H1 (cell line): ENCODE measurements at regions not wholly inside any gene's neighbourhood (a gene's known extent, or its start where the extent isn't known, plus 50 kb on each side); places are given as distances from the start of the nearest gene placed in this dataset.

Source experiments
- CTCF ChIA-PET: fragments of 300-600 bp; sonication (Branson Sonifier 250); formaldehyde crosslinking; loops from one replicate; lab custom pipeline; 2021; ENCODE audit not compliant: partially characterized antibody; lab: Charles Lee
- POLR2A ChIA-PET: fragments of 300-600 bp; sonication (Branson Sonifier 250); formaldehyde crosslinking; loops from one replicate; lab custom pipeline; 2021; ENCODE audit warnings: inconsistent platforms; ENCODE audit not compliant: partially characterized antibody; lab: Charles Lee
- DNase-seq, 2 experiments: peaks; one replicate each; pipeline versions ENCODE4 v3.0.0 to v3.0.0-alpha.2; 2010 to 2022; ENCODE audit warnings: low spot score in 2 of 2, low read depth in 1 of 2, mixed read lengths in 1 of 2
- FAIRE-seq: peaks from 2 replicates; lab custom pipeline; 2011; peaks lifted over from hg19 to GRCh38; lab: Jason Lieb, UNC
- H2AFZ ChIP-seq: 2 replicates; pipeline ENCODE4 v1.8.1; 2012; ENCODE audit warnings: low read length, inconsistent platforms
- H2AK5ac ChIP-seq: 2 replicates; pipeline ENCODE4 v1.6.1; 2013; ENCODE audit warnings: low read depth, low read length
- H2BK120ac ChIP-seq: replicated peaks from 2 replicates; pipeline ENCODE3; 2013; ENCODE audit warnings: low read depth, low read length, inconsistent platforms
- H2BK12ac ChIP-seq: 2 replicates; pipeline ENCODE4 v1.6.1; 2013; ENCODE audit warnings: low read depth, low read length
- H2BK15ac ChIP-seq: 2 replicates; pipeline ENCODE4 v1.6.1; 2013; ENCODE audit warnings: low read length
- H2BK20ac ChIP-seq: 2 replicates; pipeline ENCODE4 v1.6.1; 2013; ENCODE audit warnings: low read length
- H2BK5ac ChIP-seq: 2 replicates; pipeline ENCODE4 v1.6.1; 2013; ENCODE audit warnings: low read depth, low read length
- H3K14ac ChIP-seq: 2 replicates; pipeline ENCODE4 v1.6.1; 2013; ENCODE audit warnings: inconsistent platforms; ENCODE audit not compliant: insufficient read length
- H3K18ac ChIP-seq: 2 replicates; pipeline ENCODE4 v1.6.1; 2013; ENCODE audit warnings: low read length; ENCODE audit errors: extremely low read depth
- H3K23ac ChIP-seq: 2 replicates; pipeline ENCODE4 v1.6.1; 2013; ENCODE audit warnings: inconsistent platforms; ENCODE audit not compliant: insufficient read length
- H3K23me2 ChIP-seq: 2 replicates; pipeline ENCODE4 v1.6.1; 2013; ENCODE audit warnings: low read depth, low read length
- H3K27ac ChIP-seq: 2 replicates; pipeline ENCODE4 v1.6.1; 2011; ENCODE audit warnings: low read depth, low read length, inconsistent platforms
- H3K27me3 ChIP-seq, 4 experiments: replicated peaks in 1 of 4; 1 replicate in 1 of 4; 2 replicates in 3 of 4; pipeline versions ENCODE4 v1.6.1 to v1.8.1; 2011 to 2013; ENCODE audit warnings: low read length in 3 of 4, mild to moderate bottlenecking in 3 of 4, inconsistent platforms in 2 of 4, mixed read lengths in 2 of 4, moderate library complexity in 1 of 4; ENCODE audit not compliant: control insufficient read depth in 3 of 4, insufficient read depth in 3 of 4; ENCODE audit errors: extremely low read depth in 1 of 4
- H3K36me3 ChIP-seq, 4 experiments: 2 replicates each; pipeline versions ENCODE4 v1.6.1 to v1.8.1; 2011 to 2013; ENCODE audit warnings: mild to moderate bottlenecking in 4 of 4, low read length in 3 of 4, moderate library complexity in 2 of 4, control low read depth in 1 of 4, inconsistent platforms in 1 of 4; ENCODE audit not compliant: insufficient read depth in 4 of 4, control insufficient read depth in 2 of 4
- H3K4ac ChIP-seq: replicated peaks from 2 replicates; pipeline ENCODE3; 2013; ENCODE audit warnings: low read length, low read depth, mixed read lengths, inconsistent platforms; ENCODE audit not compliant: insufficient read length
- H3K4me1 ChIP-seq, 4 experiments: replicated peaks in 1 of 4; 1 replicate in 1 of 4; 2 replicates in 3 of 4; pipeline versions ENCODE4 v1.6.1 to v1.8.1; 2011 to 2013; ENCODE audit warnings: low read length in 3 of 4, inconsistent platforms in 2 of 4, mixed read lengths in 1 of 4; ENCODE audit not compliant: insufficient read depth in 4 of 4, control insufficient read depth in 3 of 4
- H3K4me2 ChIP-seq, 2 experiments: 2 replicates each; pipeline versions ENCODE4 v1.6.1 to v1.8.1; 2011 to 2013; ENCODE audit warnings: low read depth in 2 of 2, low read length in 2 of 2, control low read depth in 1 of 2, inconsistent platforms in 1 of 2, mild to moderate bottlenecking in 1 of 2; ENCODE audit not compliant: insufficient read depth in 1 of 2
- H3K4me3 ChIP-seq, 4 experiments: fragments of 200-600, 300-600 bp in 1 of 4; sonication (generic), shearing (Covaris generic), sonication (Bioruptor Twin) in 1 of 4; 2 replicates each; pipeline versions ENCODE4 v1.5.1 to v1.8.1; 2011 to 2016; ENCODE audit warnings: low read length in 4 of 4, low read depth in 3 of 4, control low read depth in 2 of 4, inconsistent platforms in 2 of 4, mild to moderate bottlenecking in 2 of 4, mixed read lengths in 1 of 4, moderate library complexity in 1 of 4; ENCODE audit not compliant: insufficient read depth in 2 of 4; ENCODE audit errors: extremely low read depth in 1 of 4
- H3K56ac ChIP-seq: replicated peaks from 2 replicates; pipeline ENCODE3; 2013; ENCODE audit warnings: low read depth, mild to moderate bottlenecking, mixed read lengths, low read length, inconsistent platforms; ENCODE audit not compliant: insufficient read length
- H3K79me1 ChIP-seq: 2 replicates; pipeline ENCODE4 v1.6.1; 2013; ENCODE audit warnings: low read depth, low read length, control low read depth
- H3K79me2 ChIP-seq, 2 experiments: 2 replicates each; pipeline versions ENCODE4 v1.6.1 to v1.8.1; 2012 to 2013; ENCODE audit warnings: low read length in 2 of 2, mild to moderate bottlenecking in 2 of 2, inconsistent platforms in 1 of 2; ENCODE audit not compliant: insufficient read depth in 2 of 2, control insufficient read depth in 1 of 2
- H3K9ac ChIP-seq, 4 experiments: replicated peaks in 1 of 4; 1 replicate in 1 of 4; 2 replicates in 3 of 4; pipeline versions ENCODE4 v1.6.1 to v1.8.1; 2011 to 2013; ENCODE audit warnings: low read depth in 3 of 4, low read length in 3 of 4, control low read depth in 2 of 4, mild to moderate bottlenecking in 2 of 4, moderate library complexity in 2 of 4, inconsistent platforms in 1 of 4; ENCODE audit errors: extremely low read depth in 1 of 4
- H3K9me3 ChIP-seq, 2 experiments: 2 replicates each; pipeline versions ENCODE4 v1.6.1 to v1.8.1; 2012 to 2013; ENCODE audit warnings: mild to moderate bottlenecking in 2 of 2, moderate library complexity in 2 of 2, control low read depth in 1 of 2, inconsistent platforms in 1 of 2, low read depth in 1 of 2, low read length in 1 of 2, mixed read lengths in 1 of 2; ENCODE audit not compliant: insufficient read depth in 2 of 2
- H4K20me1 ChIP-seq, 2 experiments: replicated peaks in 1 of 2; 2 replicates each; pipeline versions ENCODE3 to v1.8.1; 2011 to 2013; ENCODE audit warnings: inconsistent platforms in 2 of 2, low read length in 2 of 2, mild to moderate bottlenecking in 1 of 2; ENCODE audit not compliant: insufficient read depth in 2 of 2, control insufficient read depth in 1 of 2
- H4K5ac ChIP-seq: 2 replicates; pipeline ENCODE4 v1.6.1; 2013; ENCODE audit warnings: low read length, low read depth, mixed read lengths, inconsistent platforms; ENCODE audit not compliant: insufficient read length
- H4K8ac ChIP-seq: 2 replicates; pipeline ENCODE4 v1.8.0; 2013; ENCODE audit warnings: mild to moderate bottlenecking, moderate library complexity, low read length, inconsistent platforms; ENCODE audit not compliant: insufficient read depth; ENCODE audit errors: extremely low read depth
- H4K91ac ChIP-seq: replicated peaks from 2 replicates; pipeline ENCODE3; 2013; ENCODE audit warnings: low read length, mixed read lengths, inconsistent platforms; ENCODE audit not compliant: insufficient read length
- BRCA1 ChIP-seq: IDR thresholded peaks from 2 replicates; pipeline ENCODE4 v1.6.1; 2012; ENCODE audit warnings: low read depth, low read length, improper control_type of control experiment
- CEBPB ChIP-seq: IDR thresholded peaks from 2 replicates; pipeline ENCODE4 v1.6.1; 2012; ENCODE audit warnings: low read depth, low read length
- CHD2 ChIP-seq: IDR thresholded peaks from 2 replicates; pipeline ENCODE4 v1.6.1; 2012; ENCODE audit warnings: low read length, improper control_type of control experiment
- EGR1 ChIP-seq: IDR thresholded peaks from 2 replicates; pipeline ENCODE4 v1.6.1; 2011; ENCODE audit warnings: low read depth, low read length, borderline replicate concordance
- JUN ChIP-seq: IDR thresholded peaks from 2 replicates; pipeline ENCODE4 v1.6.1; 2011; ENCODE audit warnings: low read depth, mild to moderate bottlenecking, improper control_type of control experiment, low read length
- KDM1A ChIP-seq: fragments of 200-600, 300-600 bp; sonication (generic); IDR thresholded peaks from 2 replicates; pipeline ENCODE4 v1.7.1; 2016; ENCODE audit warnings: mild to moderate bottlenecking, low read length, borderline replicate concordance
- NANOG ChIP-seq: IDR thresholded peaks from 2 replicates; pipeline ENCODE4 v1.6.1; 2011; ENCODE audit warnings: low read length, low read depth, mild to moderate bottlenecking, inconsistent platforms; ENCODE audit not compliant: insufficient read depth, poor library complexity, severe bottlenecking
- SAP30 ChIP-seq: fragments of 300-600 bp; sonication (generic); IDR thresholded peaks from 2 replicates; pipeline ENCODE4 v1.7.1; 2012; ENCODE audit warnings: low read length, moderate library complexity, mild to moderate bottlenecking, inconsistent platforms; ENCODE audit not compliant: insufficient read depth, insufficient replicate concordance
- SP1 ChIP-seq: IDR thresholded peaks from 2 replicates; pipeline ENCODE4 v1.6.1; 2011; ENCODE audit warnings: low read depth, low read length
- WGBS, 2 experiments: shearing (Covaris generic) in 1 of 2; methylation state at CpG; one replicate each; pipeline versions ENCODE4 v1.1.6 to v1.1.7; 2013 to 2015; ENCODE audit warnings: low lambda C conversion rate in 2 of 2, mixed read lengths in 2 of 2, inconsistent platforms in 1 of 2, low coverage in 1 of 2, missing lambda C conversion rate in 1 of 2; ENCODE audit not compliant: insufficient replicate concordance in 2 of 2, insufficient coverage in 1 of 2, insufficient read length in 1 of 2; ENCODE audit errors: extremely low coverage in 1 of 2, missing lambda C conversion rate in 1 of 2; 5-methylcytosine and 5-hydroxymethylcytosine counted together
- TF ChIP-seq, protein P1 (sequence below): IDR thresholded peaks from 2 replicates; pipeline ENCODE4 v1.6.1; 2012; ENCODE audit warnings: inconsistent platforms
- TF ChIP-seq, protein P2 (sequence below), 3 experiments: IDR thresholded peaks; 1 replicate in 2 of 3; 2 replicates in 1 of 3; pipeline versions ENCODE4 v1.5.1 to v1.6.1; 2011; ENCODE audit warnings: low read length in 3 of 3, mild to moderate bottlenecking in 3 of 3, inconsistent platforms in 2 of 3, low read depth in 1 of 3, moderate library complexity in 1 of 3; ENCODE audit not compliant: insufficient read depth in 1 of 3; ENCODE audit errors: control extremely low read depth in 1 of 3

DNA sequence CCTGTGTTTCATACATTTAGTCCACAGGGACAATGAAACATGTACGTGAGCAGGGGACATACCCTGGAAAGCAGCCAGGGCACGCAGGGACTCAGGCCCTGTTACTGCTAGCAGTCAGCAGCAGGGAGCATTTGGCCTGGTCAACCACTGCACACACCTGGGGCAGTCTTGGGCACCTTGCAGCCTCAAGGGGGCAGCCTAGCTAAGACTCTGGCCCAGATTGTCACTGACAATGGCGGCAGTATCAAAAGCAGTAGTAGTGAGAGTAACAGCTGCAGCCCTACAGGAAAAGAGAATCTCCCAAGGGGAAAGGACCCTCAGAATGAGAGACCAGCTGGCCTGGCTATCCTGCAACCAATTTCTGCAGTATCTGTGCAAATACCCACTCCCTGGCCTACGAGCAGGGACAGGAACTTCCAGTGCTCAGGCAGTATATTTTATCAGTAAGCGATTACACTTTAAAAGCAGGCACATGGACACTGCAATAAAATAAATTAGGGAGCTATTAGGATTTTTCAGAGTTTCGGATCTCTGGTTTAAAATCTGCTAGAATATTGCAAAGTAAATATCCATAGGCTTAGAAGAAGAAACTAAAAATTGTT is 475.6 kb downstream of the LTN1 start:
- Histone ChIP-seq H3K4me3 (no peak overlapping the region), H3K27ac (no peak overlapping the region), H4K20me1 (no peaks in the 10 kb centered on the region), H3K23me2 (no peaks in the 10 kb centered on the region), H3K4me1 (0 out of 7 replicates have a peak, but pooled peaks cover 0 to 2% (median 0%) of the 10 kb centered on the region in 4 experiments), H3K23ac (no peak overlapping the region), H2AK5ac (no peak overlapping the region), H3K56ac (no peak overlapping the region), H4K8ac (no peak overlapping the region), H3K4ac (no peak overlapping the region), H2BK120ac (no peak overlapping the region), H4K91ac (no peak overlapping the region), H3K4me2 (no peak overlapping the region), H2AFZ (peak overlapping the region; percentile 99), H4K5ac (no peak overlapping the region), H2BK5ac (no peak overlapping the region), H3K9ac (no peak overlapping the region), H3K36me3 (no peaks in the 10 kb centered on the region), H3K9me3 (no peaks in the 10 kb centered on the region), H2BK12ac (no peak overlapping the region), H2BK20ac (no peak overlapping the region), H3K79me1 (no peaks in the 10 kb centered on the region), H3K14ac (no peak overlapping the region), H3K18ac (no peak overlapping the region), H3K79me2 (no peaks in the 10 kb centered on the region), H3K27me3 (no peaks in the 10 kb centered on the region), H2BK15ac (no peak overlapping the region)
- ChIA-PET POLR2A (no interaction called here), CTCF (interaction anchor here (0.6 to 4.6 kb wide), 17 partner anchors 9 to 444 kb away, joined by 3 to 40 read pairs (median 4); no protein-coding TSS in a partner anchor)
- WGBS, 2 experiments = 57% methylated on average over 6 of the region's 6 CpGs; no CpG with 5 or more reads in 1 of the 2 experiments
- FAIRE-seq = peak; percentile 73
- peak; percentile 70 to 85 for DNase-seq
- TF ChIP-seq BRCA1 (no peak), KDM1A (no peak), SAP30 (no peak), JUN (no peak), CEBPB (no peak), NANOG (no peak), CHD2 (no peak), EGR1 (no peak), SP1 (no peak)
- TF ChIP-seq, protein P1, sequence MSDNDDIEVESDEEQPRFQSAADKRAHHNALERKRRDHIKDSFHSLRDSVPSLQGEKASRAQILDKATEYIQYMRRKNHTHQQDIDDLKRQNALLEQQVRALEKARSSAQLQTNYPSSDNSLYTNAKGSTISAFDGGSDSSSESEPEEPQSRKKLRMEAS = 0 out of 2 replicates have a peak, but pooled peaks have one; percentile 18
- TF ChIP-seq, protein P2, sequence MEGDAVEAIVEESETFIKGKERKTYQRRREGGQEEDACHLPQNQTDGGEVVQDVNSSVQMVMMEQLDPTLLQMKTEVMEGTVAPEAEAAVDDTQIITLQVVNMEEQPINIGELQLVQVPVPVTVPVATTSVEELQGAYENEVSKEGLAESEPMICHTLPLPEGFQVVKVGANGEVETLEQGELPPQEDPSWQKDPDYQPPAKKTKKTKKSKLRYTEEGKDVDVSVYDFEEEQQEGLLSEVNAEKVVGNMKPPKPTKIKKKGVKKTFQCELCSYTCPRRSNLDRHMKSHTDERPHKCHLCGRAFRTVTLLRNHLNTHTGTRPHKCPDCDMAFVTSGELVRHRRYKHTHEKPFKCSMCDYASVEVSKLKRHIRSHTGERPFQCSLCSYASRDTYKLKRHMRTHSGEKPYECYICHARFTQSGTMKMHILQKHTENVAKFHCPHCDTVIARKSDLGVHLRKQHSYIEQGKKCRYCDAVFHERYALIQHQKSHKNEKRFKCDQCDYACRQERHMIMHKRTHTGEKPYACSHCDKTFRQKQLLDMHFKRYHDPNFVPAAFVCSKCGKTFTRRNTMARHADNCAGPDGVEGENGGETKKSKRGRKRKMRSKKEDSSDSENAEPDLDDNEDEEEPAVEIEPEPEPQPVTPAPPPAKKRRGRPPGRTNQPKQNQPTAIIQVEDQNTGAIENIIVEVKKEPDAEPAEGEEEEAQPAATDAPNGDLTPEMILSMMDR (IDR thresholded peaks at IDR 0.05; ENCODE audit: control extremely low read depth in 1 of 3, insufficient read depth in 1 of 3, low read depth in 1 of 3, low read length in 3 of 3) = peak; percentile 91 to 97 (median 91)
